ENCODE measurements at regions not wholly inside any gene's neighbourhood (a gene's known extent, or its start where the extent isn't known, plus 50 kb on each side); places are given as distances from the start of the nearest gene placed in this dataset.

- TF ChIP-seq CHD2 (IDR thresholded peaks at IDR 0.05; ENCODE audit: low read length, partially characterized antibody) (no peak), TEAD4 (IDR thresholded peaks at IDR 0.05; ENCODE audit: borderline replicate concordance, insufficient read depth) (no peak)
- TF ChIP-seq, protein P1, sequence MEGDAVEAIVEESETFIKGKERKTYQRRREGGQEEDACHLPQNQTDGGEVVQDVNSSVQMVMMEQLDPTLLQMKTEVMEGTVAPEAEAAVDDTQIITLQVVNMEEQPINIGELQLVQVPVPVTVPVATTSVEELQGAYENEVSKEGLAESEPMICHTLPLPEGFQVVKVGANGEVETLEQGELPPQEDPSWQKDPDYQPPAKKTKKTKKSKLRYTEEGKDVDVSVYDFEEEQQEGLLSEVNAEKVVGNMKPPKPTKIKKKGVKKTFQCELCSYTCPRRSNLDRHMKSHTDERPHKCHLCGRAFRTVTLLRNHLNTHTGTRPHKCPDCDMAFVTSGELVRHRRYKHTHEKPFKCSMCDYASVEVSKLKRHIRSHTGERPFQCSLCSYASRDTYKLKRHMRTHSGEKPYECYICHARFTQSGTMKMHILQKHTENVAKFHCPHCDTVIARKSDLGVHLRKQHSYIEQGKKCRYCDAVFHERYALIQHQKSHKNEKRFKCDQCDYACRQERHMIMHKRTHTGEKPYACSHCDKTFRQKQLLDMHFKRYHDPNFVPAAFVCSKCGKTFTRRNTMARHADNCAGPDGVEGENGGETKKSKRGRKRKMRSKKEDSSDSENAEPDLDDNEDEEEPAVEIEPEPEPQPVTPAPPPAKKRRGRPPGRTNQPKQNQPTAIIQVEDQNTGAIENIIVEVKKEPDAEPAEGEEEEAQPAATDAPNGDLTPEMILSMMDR (IDR thresholded peaks at IDR 0.05): no peak
- TF ChIP-seq, protein P2, sequence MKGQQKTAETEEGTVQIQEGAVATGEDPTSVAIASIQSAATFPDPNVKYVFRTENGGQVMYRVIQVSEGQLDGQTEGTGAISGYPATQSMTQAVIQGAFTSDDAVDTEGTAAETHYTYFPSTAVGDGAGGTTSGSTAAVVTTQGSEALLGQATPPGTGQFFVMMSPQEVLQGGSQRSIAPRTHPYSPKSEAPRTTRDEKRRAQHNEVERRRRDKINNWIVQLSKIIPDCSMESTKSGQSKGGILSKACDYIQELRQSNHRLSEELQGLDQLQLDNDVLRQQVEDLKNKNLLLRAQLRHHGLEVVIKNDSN (IDR thresholded peaks at IDR 0.05; ENCODE audit: borderline replicate concordance, low read depth): no peak
These were observed 81.0 kb upstream of the PLEKHG7 start for GRCh38 chr12:92621833-92622232.
